ENCODE measurements at regions not wholly inside any gene's neighbourhood (a gene's known extent, or its start where the extent isn't known, plus 50 kb on each side); places are given as distances from the start of the nearest gene placed in this dataset.

DNA sequence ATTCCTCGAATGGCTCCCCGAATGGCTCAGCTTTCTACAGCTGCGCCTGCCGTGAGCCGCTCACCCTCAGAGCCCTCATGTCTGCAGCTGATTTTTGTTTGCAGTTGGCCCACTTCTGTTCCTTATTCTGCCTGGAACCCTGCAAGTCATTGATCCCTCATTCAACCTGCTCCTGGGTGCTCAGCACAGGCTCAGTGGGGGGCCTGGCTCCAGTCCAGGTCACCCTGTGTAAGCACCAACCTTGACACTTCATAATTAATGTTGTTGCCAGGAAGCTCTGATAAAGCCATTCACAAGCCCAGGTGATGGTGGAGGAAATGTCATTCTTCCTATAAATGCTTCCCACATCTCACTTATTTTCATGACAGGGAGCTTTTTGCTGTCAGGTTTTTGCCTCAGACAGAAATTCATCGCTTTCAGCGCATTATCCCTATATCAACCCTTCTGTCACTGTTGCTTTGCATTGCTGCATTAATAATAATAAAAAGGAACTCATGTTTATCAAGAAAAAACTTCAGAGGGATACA lies 85.7 kb downstream of the F11 start:
- DNase-seq (ENCODE audit: low spot score), result no peak

GRCh38 chr4:186348433-186348832 lies 82.4 kb downstream of the F11 start:
- DNase-seq (ENCODE audit: low spot score), result no peak

DNA sequence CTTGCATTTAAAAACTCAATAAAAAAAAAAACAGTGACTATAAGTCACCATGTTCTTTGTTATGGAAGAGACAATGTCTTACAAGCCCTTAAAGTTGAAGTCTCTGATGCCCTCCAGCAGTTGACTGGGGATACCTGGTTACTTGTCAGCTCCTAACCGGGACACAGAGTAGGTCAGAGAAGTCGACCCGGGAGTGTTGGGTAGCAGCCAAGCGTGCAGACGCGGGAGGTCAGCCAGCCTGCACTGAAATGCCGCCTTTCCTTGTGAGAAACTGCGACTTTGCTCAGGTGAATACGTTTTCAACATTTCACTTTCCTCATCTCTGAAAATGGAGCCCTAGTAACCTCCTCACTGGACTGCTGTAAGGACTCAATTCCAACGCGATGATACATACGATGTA lies 81.8 kb downstream of the F11 start:
- no peak for DNase-seq (ENCODE audit: low spot score)

DNA sequence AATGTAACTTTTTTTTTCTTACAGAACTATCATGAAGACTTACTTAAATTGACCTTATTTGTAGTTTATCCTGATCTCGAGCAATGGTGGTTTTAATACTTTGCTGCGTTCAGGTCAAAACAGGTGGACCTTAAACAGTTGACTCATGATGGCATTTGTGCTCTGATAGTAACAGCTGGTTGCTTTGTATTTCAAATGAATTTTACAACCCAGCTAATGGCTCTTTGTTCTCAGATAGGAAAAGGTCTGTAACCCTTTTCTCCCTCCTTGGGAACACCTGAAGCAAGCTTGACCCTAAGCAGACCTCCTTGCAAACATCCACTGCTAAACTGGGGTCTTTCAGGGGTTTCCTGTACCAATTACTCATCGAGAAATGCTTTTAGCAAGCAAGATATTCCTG lies 79.2 kb downstream of the F11 start:
- no peak for DNase-seq (ENCODE audit: low spot score)

DNA sequence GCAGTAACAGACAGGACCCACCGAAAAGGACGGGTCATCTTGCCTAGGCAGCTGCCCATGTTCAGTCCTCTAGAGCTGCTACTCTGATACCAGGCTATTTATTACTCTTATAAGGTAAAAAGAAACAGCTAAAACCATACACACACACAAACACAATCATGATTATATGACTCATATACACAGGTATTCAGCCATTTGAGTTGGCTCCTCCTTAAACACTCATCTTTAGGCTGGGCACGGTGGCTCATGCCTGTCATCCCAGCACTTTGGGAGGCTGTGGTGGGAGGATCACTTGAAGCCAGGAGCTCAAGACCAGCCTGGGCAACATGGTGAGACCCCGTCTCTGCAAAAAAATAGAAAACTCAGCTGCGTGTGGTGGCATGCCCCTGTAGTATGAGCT lies 76.6 kb downstream of the F11 start:
- DNase-seq (ENCODE audit: low spot score), result no peak

DNA sequence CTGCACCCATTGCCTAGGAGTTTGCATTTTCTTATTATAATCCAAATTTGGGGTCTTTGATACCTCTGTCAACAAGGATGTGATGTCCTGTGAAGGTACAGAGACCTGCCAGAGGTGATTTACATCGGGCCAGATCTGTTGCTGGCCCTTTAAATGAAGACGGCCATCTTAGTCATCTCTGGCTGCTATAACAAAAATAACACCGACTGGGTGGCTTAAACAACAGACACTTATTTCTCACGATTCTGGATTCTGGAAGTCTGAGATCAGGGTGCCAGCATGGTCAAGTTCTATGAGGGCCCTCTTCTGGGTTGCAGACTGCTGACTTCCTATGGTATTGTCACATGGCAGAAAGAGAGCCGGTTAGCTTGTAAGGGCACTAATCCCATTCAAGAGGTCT lies 75.7 kb downstream of the F11 start:
- DNase-seq (ENCODE audit: low spot score), result no peak
